K562 (cell line): ENCODE measurements at regions not wholly inside any gene's neighbourhood (a gene's known extent, or its start where the extent isn't known, plus 50 kb on each side); places are given as distances from the start of the nearest gene placed in this dataset.

ENCODE experiments used
- CHD1 ChIP-seq: fragments of 200-600 bp; sonication (generic); IDR thresholded peaks from one replicate; pipeline ENCODE4 v1.6.1; 2012; ENCODE audit warnings: mild to moderate bottlenecking, moderate library complexity, low read length, inconsistent platforms
- KLF16 ChIP-seq: IDR thresholded peaks from 2 replicates; pipeline ENCODE4 v1.6.1; 2016; ENCODE audit warnings: antibody characterized with exemption
- RFX5 ChIP-seq: IDR thresholded peaks from 2 replicates; pipeline ENCODE4 v1.6.1; 2011; ENCODE audit warnings: low read depth, mild to moderate bottlenecking, improper control_type of control experiment, low read length
- SIX5 ChIP-seq, 2 experiments: IDR thresholded peaks; 2 replicates each; pipeline ENCODE4 v1.6.1; 2011; ENCODE audit warnings: low read length in 2 of 2, borderline replicate concordance in 1 of 2, low read depth in 1 of 2, mild to moderate bottlenecking in 1 of 2, moderate library complexity in 1 of 2; ENCODE audit not compliant: insufficient read depth in 1 of 2
- TF ChIP-seq, protein P1 (sequence below): IDR thresholded peaks from 3 replicates; pipeline ENCODE4 v1.6.1; 2011; ENCODE audit warnings: borderline replicate concordance, mild to moderate bottlenecking; ENCODE audit not compliant: insufficient read length, insufficient read depth
- TF ChIP-seq, protein P2 (sequence below), 3 experiments: IDR thresholded peaks in 2 of 3; conservative IDR thresholded peaks in 1 of 3; 2 replicates each; pipeline ENCODE4 v1.5.1; 2011 to 2012; ENCODE audit warnings: low read length in 3 of 3, mild to moderate bottlenecking in 3 of 3, control low read depth in 2 of 3, improper control_type of control experiment in 1 of 3, inconsistent platforms in 1 of 3, low read depth in 1 of 3, mixed read lengths in 1 of 3, moderate library complexity in 1 of 3; ENCODE audit not compliant: insufficient read depth in 2 of 3
- TF ChIP-seq, protein P3 (sequence below): fragments of 250-450 bp; sonication (Bioruptor Pico); IDR thresholded peaks from 2 replicates; pipeline ENCODE4 v1.8.0; 2021; ENCODE audit warnings: moderate library complexity, mild to moderate bottlenecking, inconsistent platforms

GRCh38 chr2:67462738-67463496, 65.8 kb downstream of the ETAA1 start:
- TF ChIP-seq RFX5 (no peak), KLF16 (no peak), CHD1 (no peak), SIX5 (IDR thresholded peaks at IDR 0.05; ENCODE audit: borderline replicate concordance in 1 of 2, insufficient read depth in 1 of 2, low read depth in 1 of 2, low read length in 2 of 2) (no peak)
- TF ChIP-seq, protein P1, sequence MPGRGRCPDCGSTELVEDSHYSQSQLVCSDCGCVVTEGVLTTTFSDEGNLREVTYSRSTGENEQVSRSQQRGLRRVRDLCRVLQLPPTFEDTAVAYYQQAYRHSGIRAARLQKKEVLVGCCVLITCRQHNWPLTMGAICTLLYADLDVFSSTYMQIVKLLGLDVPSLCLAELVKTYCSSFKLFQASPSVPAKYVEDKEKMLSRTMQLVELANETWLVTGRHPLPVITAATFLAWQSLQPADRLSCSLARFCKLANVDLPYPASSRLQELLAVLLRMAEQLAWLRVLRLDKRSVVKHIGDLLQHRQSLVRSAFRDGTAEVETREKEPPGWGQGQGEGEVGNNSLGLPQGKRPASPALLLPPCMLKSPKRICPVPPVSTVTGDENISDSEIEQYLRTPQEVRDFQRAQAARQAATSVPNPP, result no peak
- TF ChIP-seq, protein P2, sequence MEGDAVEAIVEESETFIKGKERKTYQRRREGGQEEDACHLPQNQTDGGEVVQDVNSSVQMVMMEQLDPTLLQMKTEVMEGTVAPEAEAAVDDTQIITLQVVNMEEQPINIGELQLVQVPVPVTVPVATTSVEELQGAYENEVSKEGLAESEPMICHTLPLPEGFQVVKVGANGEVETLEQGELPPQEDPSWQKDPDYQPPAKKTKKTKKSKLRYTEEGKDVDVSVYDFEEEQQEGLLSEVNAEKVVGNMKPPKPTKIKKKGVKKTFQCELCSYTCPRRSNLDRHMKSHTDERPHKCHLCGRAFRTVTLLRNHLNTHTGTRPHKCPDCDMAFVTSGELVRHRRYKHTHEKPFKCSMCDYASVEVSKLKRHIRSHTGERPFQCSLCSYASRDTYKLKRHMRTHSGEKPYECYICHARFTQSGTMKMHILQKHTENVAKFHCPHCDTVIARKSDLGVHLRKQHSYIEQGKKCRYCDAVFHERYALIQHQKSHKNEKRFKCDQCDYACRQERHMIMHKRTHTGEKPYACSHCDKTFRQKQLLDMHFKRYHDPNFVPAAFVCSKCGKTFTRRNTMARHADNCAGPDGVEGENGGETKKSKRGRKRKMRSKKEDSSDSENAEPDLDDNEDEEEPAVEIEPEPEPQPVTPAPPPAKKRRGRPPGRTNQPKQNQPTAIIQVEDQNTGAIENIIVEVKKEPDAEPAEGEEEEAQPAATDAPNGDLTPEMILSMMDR (IDR thresholded peaks at IDR 0.05 in 2 of 3, conservative IDR thresholded peaks at IDR 0.05 in 1 of 3; ENCODE audit: insufficient read depth in 2 of 3, low read depth in 1 of 3, low read length in 3 of 3), result no peak
- TF ChIP-seq, protein P3, sequence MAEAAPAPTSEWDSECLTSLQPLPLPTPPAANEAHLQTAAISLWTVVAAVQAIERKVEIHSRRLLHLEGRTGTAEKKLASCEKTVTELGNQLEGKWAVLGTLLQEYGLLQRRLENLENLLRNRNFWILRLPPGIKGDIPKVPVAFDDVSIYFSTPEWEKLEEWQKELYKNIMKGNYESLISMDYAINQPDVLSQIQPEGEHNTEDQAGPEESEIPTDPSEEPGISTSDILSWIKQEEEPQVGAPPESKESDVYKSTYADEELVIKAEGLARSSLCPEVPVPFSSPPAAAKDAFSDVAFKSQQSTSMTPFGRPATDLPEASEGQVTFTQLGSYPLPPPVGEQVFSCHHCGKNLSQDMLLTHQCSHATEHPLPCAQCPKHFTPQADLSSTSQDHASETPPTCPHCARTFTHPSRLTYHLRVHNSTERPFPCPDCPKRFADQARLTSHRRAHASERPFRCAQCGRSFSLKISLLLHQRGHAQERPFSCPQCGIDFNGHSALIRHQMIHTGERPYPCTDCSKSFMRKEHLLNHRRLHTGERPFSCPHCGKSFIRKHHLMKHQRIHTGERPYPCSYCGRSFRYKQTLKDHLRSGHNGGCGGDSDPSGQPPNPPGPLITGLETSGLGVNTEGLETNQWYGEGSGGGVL (CRISPR knock-in tag), result no peak
